SK-N-SH (cell line): ENCODE measurements at regions not wholly inside any gene's neighbourhood (a gene's known extent, or its start where the extent isn't known, plus 50 kb on each side); places are given as distances from the start of the nearest gene placed in this dataset.

Experiments
- CTCF ChIA-PET: fragments of 300-600, 350-600 bp; formaldehyde crosslinking; extraction: SDS; loops from one replicate; lab custom pipeline; 2021; lab: Yijun Ruan, JAX
- POLR2A ChIA-PET: fragments of 350-600 bp; sonication (Branson Sonifier 250); formaldehyde crosslinking; extraction: SDS; loops from one replicate; lab custom pipeline; 2020; ENCODE audit warnings: antibody characterized with exemption, inconsistent platforms; lab: Yijun Ruan, JAX
- DNase-seq: peaks from one replicate; pipeline ENCODE4 v3.0.0; 2012
- H2AFZ ChIP-seq: fragments of 200-600 bp; sonication (generic); 2 replicates; pipeline ENCODE4 v1.8.1; 2016; ENCODE audit warnings: antibody characterized with exemption, mild to moderate bottlenecking, low read depth
- H3F3A ChIP-seq: fragments of 200-600 bp; sonication (generic); replicated peaks from 2 replicates; pipeline ENCODE3; 2016; ENCODE audit warnings: antibody characterized with exemption, mild to moderate bottlenecking; ENCODE audit not compliant: insufficient read depth
- H3K27ac ChIP-seq, 2 experiments: fragments of 200-500 bp in 1 of 2; fragments of 200-600 bp in 1 of 2; sonication (Bioruptor generic) in 1 of 2; sonication (generic), shearing (Covaris generic) in 1 of 2; 2 replicates each; pipeline versions ENCODE4 v1.5.1 to v1.6.1; 2014 to 2016; ENCODE audit warnings: low read depth in 2 of 2, inconsistent platforms in 1 of 2, low read length in 1 of 2, mild to moderate bottlenecking in 1 of 2, mixed read lengths in 1 of 2
- H3K27me3 ChIP-seq: fragments of 200-600 bp; sonication (generic), shearing (Covaris generic); 2 replicates; pipeline ENCODE4 v1.6.1; 2016; ENCODE audit warnings: mixed run types; ENCODE audit not compliant: insufficient read depth
- H3K36me3 ChIP-seq, 2 experiments: fragments of 200-500 bp in 1 of 2; fragments of 200-600 bp in 1 of 2; sonication (Bioruptor generic) in 1 of 2; sonication (generic) in 1 of 2; replicated peaks in 1 of 2; 2 replicates each; pipeline versions ENCODE3 to v1.5.1; 2014 to 2016; ENCODE audit warnings: low read length in 1 of 2, mild to moderate bottlenecking in 1 of 2; ENCODE audit not compliant: insufficient read depth in 2 of 2, control insufficient read depth in 1 of 2
- H3K4me1 ChIP-seq, 2 experiments: fragments of 200-500 bp in 1 of 2; fragments of 200-600 bp in 1 of 2; sonication (Bioruptor generic) in 1 of 2; sonication (generic), shearing (Covaris generic) in 1 of 2; 2 replicates each; pipeline versions ENCODE4 v1.5.1 to v1.6.1; 2014 to 2016; ENCODE audit warnings: low read depth in 1 of 2, low read length in 1 of 2, mixed run types in 1 of 2; ENCODE audit not compliant: insufficient read depth in 2 of 2, control insufficient read depth in 1 of 2
- H3K4me2 ChIP-seq: fragments of 200-600 bp; sonication (generic), shearing (Covaris generic); 2 replicates; pipeline ENCODE4 v1.6.1; 2017; ENCODE audit warnings: mixed run types
- H3K4me3 ChIP-seq, 2 experiments: fragments of 200-500 bp in 1 of 2; fragments of 200-600 bp in 1 of 2; sonication (Bioruptor generic) in 1 of 2; sonication (generic), shearing (Covaris generic) in 1 of 2; 2 replicates each; pipeline versions ENCODE4 v1.5.1 to v1.8.1; 2014 to 2016; ENCODE audit warnings: low read depth in 2 of 2, inconsistent platforms in 1 of 2, low read length in 1 of 2, mild to moderate bottlenecking in 1 of 2, mixed read lengths in 1 of 2, moderate library complexity in 1 of 2
- H3K79me2 ChIP-seq: fragments of 200-600 bp; sonication (generic); 2 replicates; pipeline ENCODE4 v1.8.1; 2017; ENCODE audit warnings: mild to moderate bottlenecking; ENCODE audit not compliant: insufficient read depth
- H3K9ac ChIP-seq: fragments of 200-600 bp; sonication (generic); 2 replicates; pipeline ENCODE4 v1.6.1; 2017; ENCODE audit warnings: mixed run types
- H3K9me2 ChIP-seq: fragments of 200-600 bp; sonication (generic); 2 replicates; pipeline ENCODE4 v1.6.1; 2017; ENCODE audit warnings: mixed run types
- H3K9me3 ChIP-seq: fragments of 200-600 bp; sonication (generic); 2 replicates; pipeline ENCODE4 v1.6.1; 2017; ENCODE audit warnings: mixed run types, mild to moderate bottlenecking, moderate library complexity
- H4K20me1 ChIP-seq: fragments of 200-600 bp; sonication (generic); 2 replicates; pipeline ENCODE4 v1.6.1; 2017; ENCODE audit warnings: mild to moderate bottlenecking, mixed run types; ENCODE audit not compliant: insufficient read depth
- ELF1 ChIP-seq: IDR thresholded peaks from 2 replicates; pipeline ENCODE4 v1.4.0; 2012
- EP300 ChIP-seq, 2 experiments: IDR thresholded peaks; 2 replicates each; pipeline versions ENCODE4 v1.4.0 to v1.6.1; 2012; ENCODE audit warnings: borderline replicate concordance in 1 of 2, low read depth in 1 of 2, low read length in 1 of 2
- EZH2phosphoT487 ChIP-seq: fragments of 200-600 bp; sonication (generic); IDR thresholded peaks from 2 replicates; pipeline ENCODE4 v1.6.1; 2017; ENCODE audit warnings: low read depth, mixed run types, mild to moderate bottlenecking, antibody characterized with exemption, moderate library complexity, borderline replicate concordance
- NRF1 ChIP-seq: IDR thresholded peaks from 2 replicates; pipeline ENCODE4 v1.6.1; 2012; ENCODE audit warnings: low read depth, mild to moderate bottlenecking, low read length
- RXRA ChIP-seq: IDR thresholded peaks from 2 replicates; pipeline ENCODE4 v1.4.0; 2012; ENCODE audit warnings: low read depth, mild to moderate bottlenecking, borderline replicate concordance
- SIN3A ChIP-seq: IDR thresholded peaks from 2 replicates; pipeline ENCODE4 v1.6.1; 2012; ENCODE audit warnings: low read depth, mild to moderate bottlenecking, low read length, moderate library complexity, borderline replicate concordance
- TCF12 ChIP-seq: IDR thresholded peaks from 2 replicates; pipeline ENCODE4 v1.4.0; 2012
- TEAD4 ChIP-seq: IDR thresholded peaks from 2 replicates; pipeline ENCODE4 v1.4.0; 2012; ENCODE audit warnings: mild to moderate bottlenecking, borderline replicate concordance; ENCODE audit not compliant: insufficient read depth
- WGBS: methylation state at CpG from one replicate; pipeline ENCODE4 v1.1.6; 2017; ENCODE audit warnings: low lambda C conversion rate; 5-methylcytosine and 5-hydroxymethylcytosine counted together
- TF ChIP-seq, protein P1 (sequence below): fragments of 200-600 bp; sonication (generic); IDR thresholded peaks from 2 replicates; pipeline ENCODE4 v1.6.1; 2017; ENCODE audit warnings: antibody characterized with exemption, mild to moderate bottlenecking, moderate library complexity
- TF ChIP-seq, protein P2 (sequence below): IDR thresholded peaks from 2 replicates; pipeline ENCODE4 v1.6.1; 2012; ENCODE audit warnings: mild to moderate bottlenecking, low read depth, low read length, moderate library complexity

DNA sequence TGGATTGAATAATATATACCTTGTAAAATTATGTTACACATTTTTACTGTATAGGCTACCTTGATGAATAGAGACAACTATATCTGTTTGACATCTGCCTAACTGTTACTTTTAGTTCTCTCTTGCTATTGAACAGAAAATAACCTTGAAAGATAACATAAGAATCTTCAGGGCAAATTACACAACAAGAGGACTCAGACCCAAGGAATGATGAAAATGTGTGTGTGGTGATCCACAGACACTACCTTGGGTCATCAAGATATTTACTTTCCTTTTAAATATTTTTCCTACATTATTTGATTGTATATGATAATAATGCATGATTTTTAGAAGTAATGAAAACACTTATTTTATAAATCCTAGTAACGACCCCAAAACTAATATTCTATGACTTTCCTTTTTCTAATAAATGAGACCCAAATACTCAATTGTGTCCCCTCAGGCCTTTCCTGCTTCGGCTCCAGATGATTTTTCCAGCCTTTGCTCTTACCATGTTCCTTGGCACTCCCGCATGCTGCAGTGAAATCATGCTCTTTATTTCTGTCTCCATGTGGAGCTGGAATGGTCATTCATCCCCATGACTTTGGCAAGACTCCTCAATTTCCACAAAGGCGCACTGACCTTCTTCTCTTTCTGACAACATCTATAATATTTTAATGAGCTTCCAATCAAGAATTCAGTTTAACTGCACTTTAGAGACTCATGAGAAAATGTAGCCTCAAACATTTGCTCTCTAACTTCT is 187.6 kb downstream of the EPM2A start:
- peaks cover 0 to 3% of the 10 kb centered on the region in 2 experiments; a peak in 1 of 4 replicates for H3K4me1 ChIP-seq
- no peak overlapping the region for H3K27ac ChIP-seq
- no peak overlapping the region for H2AFZ ChIP-seq
- H3K4me3 ChIP-seq: no peak overlapping the region
- no peak for DNase-seq
- H3K9me3 ChIP-seq: no peaks in the 10 kb centered on the region
- no peaks in the 10 kb centered on the region for H3F3A ChIP-seq
- TF ChIP-seq EP300 (IDR thresholded peaks at IDR 0.05; ENCODE audit: borderline replicate concordance in 1 of 2, low read depth in 1 of 2, low read length in 1 of 2): no peak
- no peak for TF ChIP-seq RXRA
- no peak for TF ChIP-seq SIN3A
- TF ChIP-seq EZH2phosphoT487: no peak
- TF ChIP-seq, protein P1, sequence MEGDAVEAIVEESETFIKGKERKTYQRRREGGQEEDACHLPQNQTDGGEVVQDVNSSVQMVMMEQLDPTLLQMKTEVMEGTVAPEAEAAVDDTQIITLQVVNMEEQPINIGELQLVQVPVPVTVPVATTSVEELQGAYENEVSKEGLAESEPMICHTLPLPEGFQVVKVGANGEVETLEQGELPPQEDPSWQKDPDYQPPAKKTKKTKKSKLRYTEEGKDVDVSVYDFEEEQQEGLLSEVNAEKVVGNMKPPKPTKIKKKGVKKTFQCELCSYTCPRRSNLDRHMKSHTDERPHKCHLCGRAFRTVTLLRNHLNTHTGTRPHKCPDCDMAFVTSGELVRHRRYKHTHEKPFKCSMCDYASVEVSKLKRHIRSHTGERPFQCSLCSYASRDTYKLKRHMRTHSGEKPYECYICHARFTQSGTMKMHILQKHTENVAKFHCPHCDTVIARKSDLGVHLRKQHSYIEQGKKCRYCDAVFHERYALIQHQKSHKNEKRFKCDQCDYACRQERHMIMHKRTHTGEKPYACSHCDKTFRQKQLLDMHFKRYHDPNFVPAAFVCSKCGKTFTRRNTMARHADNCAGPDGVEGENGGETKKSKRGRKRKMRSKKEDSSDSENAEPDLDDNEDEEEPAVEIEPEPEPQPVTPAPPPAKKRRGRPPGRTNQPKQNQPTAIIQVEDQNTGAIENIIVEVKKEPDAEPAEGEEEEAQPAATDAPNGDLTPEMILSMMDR: no peak
- TF ChIP-seq, protein P2, sequence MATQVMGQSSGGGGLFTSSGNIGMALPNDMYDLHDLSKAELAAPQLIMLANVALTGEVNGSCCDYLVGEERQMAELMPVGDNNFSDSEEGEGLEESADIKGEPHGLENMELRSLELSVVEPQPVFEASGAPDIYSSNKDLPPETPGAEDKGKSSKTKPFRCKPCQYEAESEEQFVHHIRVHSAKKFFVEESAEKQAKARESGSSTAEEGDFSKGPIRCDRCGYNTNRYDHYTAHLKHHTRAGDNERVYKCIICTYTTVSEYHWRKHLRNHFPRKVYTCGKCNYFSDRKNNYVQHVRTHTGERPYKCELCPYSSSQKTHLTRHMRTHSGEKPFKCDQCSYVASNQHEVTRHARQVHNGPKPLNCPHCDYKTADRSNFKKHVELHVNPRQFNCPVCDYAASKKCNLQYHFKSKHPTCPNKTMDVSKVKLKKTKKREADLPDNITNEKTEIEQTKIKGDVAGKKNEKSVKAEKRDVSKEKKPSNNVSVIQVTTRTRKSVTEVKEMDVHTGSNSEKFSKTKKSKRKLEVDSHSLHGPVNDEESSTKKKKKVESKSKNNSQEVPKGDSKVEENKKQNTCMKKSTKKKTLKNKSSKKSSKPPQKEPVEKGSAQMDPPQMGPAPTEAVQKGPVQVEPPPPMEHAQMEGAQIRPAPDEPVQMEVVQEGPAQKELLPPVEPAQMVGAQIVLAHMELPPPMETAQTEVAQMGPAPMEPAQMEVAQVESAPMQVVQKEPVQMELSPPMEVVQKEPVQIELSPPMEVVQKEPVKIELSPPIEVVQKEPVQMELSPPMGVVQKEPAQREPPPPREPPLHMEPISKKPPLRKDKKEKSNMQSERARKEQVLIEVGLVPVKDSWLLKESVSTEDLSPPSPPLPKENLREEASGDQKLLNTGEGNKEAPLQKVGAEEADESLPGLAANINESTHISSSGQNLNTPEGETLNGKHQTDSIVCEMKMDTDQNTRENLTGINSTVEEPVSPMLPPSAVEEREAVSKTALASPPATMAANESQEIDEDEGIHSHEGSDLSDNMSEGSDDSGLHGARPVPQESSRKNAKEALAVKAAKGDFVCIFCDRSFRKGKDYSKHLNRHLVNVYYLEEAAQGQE: no peak
- no peak for TF ChIP-seq NRF1
- no peak for TF ChIP-seq ELF1
- no peak for TF ChIP-seq TEAD4
- no peak for TF ChIP-seq TCF12
- no peaks in the 10 kb centered on the region for H3K36me3 ChIP-seq
- WGBS: 39% methylated on average over 4 of the region's 4 CpGs
- H3K9me2 ChIP-seq: no peaks in the 10 kb centered on the region
- H4K20me1 ChIP-seq: no peaks in the 10 kb centered on the region
- ChIA-PET POLR2A (no interaction called here), CTCF (no interaction called here)
- no peak overlapping the region for H3K4me2 ChIP-seq
- no peak overlapping the region for H3K9ac ChIP-seq
- H3K79me2 ChIP-seq: no peaks in the 10 kb centered on the region
- H3K27me3 ChIP-seq: no peaks in the 10 kb centered on the region
